A673 (cell line): ENCODE measurements at regions not wholly inside any gene's neighbourhood (a gene's known extent, or its start where the extent isn't known, plus 50 kb on each side); places are given as distances from the start of the nearest gene placed in this dataset.

ENCODE experiments used
- EZH2 ChIP-seq: fragments of 200-600 bp; sonication (generic); IDR thresholded peaks from 2 replicates; pipeline ENCODE4 v1.6.1; 2017; ENCODE audit warnings: borderline replicate concordance, low read depth, mild to moderate bottlenecking, mixed read lengths, antibody characterized with exemption, low read length; ENCODE audit not compliant: poor library complexity, severe bottlenecking
- TF ChIP-seq, protein P1 (sequence below): fragments of 300-800, 200-600 bp; sonication (generic); conservative IDR thresholded peaks from 2 replicates; pipeline ENCODE4 v1.5.1; 2017; ENCODE audit warnings: low read depth, mild to moderate bottlenecking, antibody characterized with exemption, low read length, moderate library complexity, mixed read lengths

GRCh38 chr22:35488513-35488912, 52.1 kb upstream of the RASD2 start:
- TF ChIP-seq, protein P1, sequence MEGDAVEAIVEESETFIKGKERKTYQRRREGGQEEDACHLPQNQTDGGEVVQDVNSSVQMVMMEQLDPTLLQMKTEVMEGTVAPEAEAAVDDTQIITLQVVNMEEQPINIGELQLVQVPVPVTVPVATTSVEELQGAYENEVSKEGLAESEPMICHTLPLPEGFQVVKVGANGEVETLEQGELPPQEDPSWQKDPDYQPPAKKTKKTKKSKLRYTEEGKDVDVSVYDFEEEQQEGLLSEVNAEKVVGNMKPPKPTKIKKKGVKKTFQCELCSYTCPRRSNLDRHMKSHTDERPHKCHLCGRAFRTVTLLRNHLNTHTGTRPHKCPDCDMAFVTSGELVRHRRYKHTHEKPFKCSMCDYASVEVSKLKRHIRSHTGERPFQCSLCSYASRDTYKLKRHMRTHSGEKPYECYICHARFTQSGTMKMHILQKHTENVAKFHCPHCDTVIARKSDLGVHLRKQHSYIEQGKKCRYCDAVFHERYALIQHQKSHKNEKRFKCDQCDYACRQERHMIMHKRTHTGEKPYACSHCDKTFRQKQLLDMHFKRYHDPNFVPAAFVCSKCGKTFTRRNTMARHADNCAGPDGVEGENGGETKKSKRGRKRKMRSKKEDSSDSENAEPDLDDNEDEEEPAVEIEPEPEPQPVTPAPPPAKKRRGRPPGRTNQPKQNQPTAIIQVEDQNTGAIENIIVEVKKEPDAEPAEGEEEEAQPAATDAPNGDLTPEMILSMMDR = no peak
- TF ChIP-seq EZH2 = no peak
